Keratinocyte (primary cell): ENCODE measurements at regions not wholly inside any gene's neighbourhood (a gene's known extent, or its start where the extent isn't known, plus 50 kb on each side); places are given as distances from the start of the nearest gene placed in this dataset.

Experiments
- DNase-seq: peaks from one replicate; pipeline ENCODE4 v3.0.0-alpha.2; 2011; ENCODE audit warnings: low read depth, missing footprints, low spot score
- FAIRE-seq: peaks from 2 replicates; lab custom pipeline; 2011; peaks lifted over from hg19 to GRCh38; lab: Jason Lieb, UNC
- H2AFZ ChIP-seq: 2 replicates; pipeline ENCODE4 v1.6.0; 2012; ENCODE audit warnings: low read length, control low read depth, inconsistent platforms; ENCODE audit not compliant: control insufficient read depth
- H3K27ac ChIP-seq: 2 replicates; pipeline ENCODE4 v1.5.1; 2011; ENCODE audit warnings: low read length; ENCODE audit not compliant: control insufficient read depth, insufficient read depth
- H3K27me3 ChIP-seq: 3 replicates; pipeline ENCODE4 v1.6.0; 2011; ENCODE audit warnings: low read length; ENCODE audit not compliant: control insufficient read depth, insufficient read depth; ENCODE audit errors: extremely low read depth
- H3K36me3 ChIP-seq, 2 experiments: 2 replicates in 1 of 2; 3 replicates in 1 of 2; pipeline ENCODE4 v1.5.1; 2011; ENCODE audit warnings: low read length in 2 of 2, mild to moderate bottlenecking in 1 of 2; ENCODE audit not compliant: control insufficient read depth in 2 of 2, insufficient read depth in 2 of 2; ENCODE audit errors: extremely low read depth in 1 of 2
- H3K4me1 ChIP-seq: 3 replicates; pipeline ENCODE4 v1.5.1; 2011; ENCODE audit warnings: low read length; ENCODE audit not compliant: control insufficient read depth, insufficient read depth; ENCODE audit errors: extremely low read depth
- H3K4me2 ChIP-seq: 3 replicates; pipeline ENCODE4 v1.6.0; 2011; ENCODE audit warnings: low read depth, low read length; ENCODE audit not compliant: control insufficient read depth, insufficient read depth; ENCODE audit errors: extremely low read depth
- H3K4me3 ChIP-seq, 3 experiments: fragments of 200-600 bp in 1 of 3; sonication (generic) in 1 of 3; 2 replicates in 2 of 3; 3 replicates in 1 of 3; pipeline ENCODE4 v1.5.1; 2011 to 2016; ENCODE audit warnings: low read length in 3 of 3, mild to moderate bottlenecking in 3 of 3, control low read depth in 2 of 3, inconsistent platforms in 1 of 3, low read depth in 1 of 3, mixed read lengths in 1 of 3, mixed run types in 1 of 3, moderate library complexity in 1 of 3; ENCODE audit not compliant: control insufficient read depth in 2 of 3, insufficient read depth in 2 of 3; ENCODE audit errors: extremely low read depth in 1 of 3
- H3K79me2 ChIP-seq: 2 replicates; pipeline ENCODE4 v1.6.0; 2012; ENCODE audit warnings: low read length; ENCODE audit not compliant: control insufficient read depth, insufficient read depth
- H3K9ac ChIP-seq: 3 replicates; pipeline ENCODE4 v1.6.0; 2011; ENCODE audit warnings: low read length; ENCODE audit not compliant: control insufficient read depth, insufficient read depth; ENCODE audit errors: extremely low read depth
- H3K9me1 ChIP-seq: 3 replicates; pipeline ENCODE4 v1.6.0; 2011; ENCODE audit warnings: low read length; ENCODE audit not compliant: control insufficient read depth, insufficient read depth; ENCODE audit errors: extremely low read depth
- H3K9me3 ChIP-seq: 2 replicates; pipeline ENCODE4 v1.5.1; 2012; ENCODE audit warnings: low read depth, low read length; ENCODE audit not compliant: control insufficient read depth
- H4K20me1 ChIP-seq: 3 replicates; pipeline ENCODE4 v1.6.0; 2011; ENCODE audit warnings: low read length; ENCODE audit not compliant: control insufficient read depth, insufficient read depth; ENCODE audit errors: extremely low read depth
- EZH2 ChIP-seq: IDR thresholded peaks from one replicate; pipeline ENCODE4 v1.6.1; 2012; ENCODE audit warnings: inconsistent platforms, mild to moderate bottlenecking, low read length, moderate library complexity
- dilution Hi-C: fragments of 300-500 bp; cut with MboI; formaldehyde crosslinking; loops from one replicate; pipeline ENCODE4 v1.7.0; 2020; ENCODE audit warnings: low sequenced_read_pairs; ENCODE audit not compliant: extremely low pct_ligation_motif_present
- TF ChIP-seq, protein P1 (sequence below), 3 experiments: IDR thresholded peaks in 1 of 3; conservative IDR thresholded peaks in 1 of 3; optimal IDR thresholded peaks in 1 of 3; 2 replicates in 2 of 3; 3 replicates in 1 of 3; pipeline versions ENCODE3 to v1.5.1; 2011; ENCODE audit warnings: low read length in 3 of 3, mild to moderate bottlenecking in 3 of 3, moderate library complexity in 2 of 3, control low read depth in 1 of 3, inconsistent platforms in 1 of 3; ENCODE audit not compliant: insufficient read depth in 2 of 3; ENCODE audit errors: extremely low read depth in 1 of 3

DNA sequence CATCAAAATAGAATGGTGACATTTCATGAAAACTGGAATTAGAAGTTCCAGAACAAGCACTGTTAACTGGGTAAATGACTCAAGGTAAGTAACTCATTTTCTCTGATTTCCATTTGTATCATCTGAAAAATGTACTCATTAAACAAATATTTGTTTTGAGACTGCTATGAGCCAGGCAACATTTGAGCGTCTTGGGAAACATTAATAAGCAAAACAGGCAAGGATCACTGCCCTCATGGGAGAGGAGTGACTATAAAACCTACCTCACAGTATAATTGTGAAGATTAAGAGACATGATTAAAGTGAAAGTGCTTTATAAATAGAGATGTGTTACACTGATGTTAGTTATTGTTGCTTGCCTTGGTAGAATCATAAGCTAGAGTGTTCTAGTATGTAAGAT is 711.8 kb upstream of the UBE2E2 start:
- no peak for DNase-seq
- H3K27ac ChIP-seq: no peak overlapping the region
- H3K4me1 ChIP-seq: no peaks in the 10 kb centered on the region
- H2AFZ ChIP-seq: no peak overlapping the region
- dilution Hi-C loops: no loop called here
- no peaks in the 10 kb centered on the region for H3K9me3 ChIP-seq
- no peaks in the 10 kb centered on the region for H3K79me2 ChIP-seq
- no peaks in the 10 kb centered on the region for H3K27me3 ChIP-seq
- no peaks in the 10 kb centered on the region for H3K36me3 ChIP-seq
- no peak for TF ChIP-seq EZH2
- TF ChIP-seq, protein P1, sequence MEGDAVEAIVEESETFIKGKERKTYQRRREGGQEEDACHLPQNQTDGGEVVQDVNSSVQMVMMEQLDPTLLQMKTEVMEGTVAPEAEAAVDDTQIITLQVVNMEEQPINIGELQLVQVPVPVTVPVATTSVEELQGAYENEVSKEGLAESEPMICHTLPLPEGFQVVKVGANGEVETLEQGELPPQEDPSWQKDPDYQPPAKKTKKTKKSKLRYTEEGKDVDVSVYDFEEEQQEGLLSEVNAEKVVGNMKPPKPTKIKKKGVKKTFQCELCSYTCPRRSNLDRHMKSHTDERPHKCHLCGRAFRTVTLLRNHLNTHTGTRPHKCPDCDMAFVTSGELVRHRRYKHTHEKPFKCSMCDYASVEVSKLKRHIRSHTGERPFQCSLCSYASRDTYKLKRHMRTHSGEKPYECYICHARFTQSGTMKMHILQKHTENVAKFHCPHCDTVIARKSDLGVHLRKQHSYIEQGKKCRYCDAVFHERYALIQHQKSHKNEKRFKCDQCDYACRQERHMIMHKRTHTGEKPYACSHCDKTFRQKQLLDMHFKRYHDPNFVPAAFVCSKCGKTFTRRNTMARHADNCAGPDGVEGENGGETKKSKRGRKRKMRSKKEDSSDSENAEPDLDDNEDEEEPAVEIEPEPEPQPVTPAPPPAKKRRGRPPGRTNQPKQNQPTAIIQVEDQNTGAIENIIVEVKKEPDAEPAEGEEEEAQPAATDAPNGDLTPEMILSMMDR (optimal IDR thresholded peaks at IDR 0.05 in 1 of 3, IDR thresholded peaks at IDR 0.05 in 1 of 3, conservative IDR thresholded peaks at IDR 0.05 in 1 of 3; ENCODE audit: extremely low read depth in 1 of 3, insufficient read depth in 2 of 3, low read length in 3 of 3): no peak
- H4K20me1 ChIP-seq: no peaks in the 10 kb centered on the region
- no peak for FAIRE-seq
- H3K4me3 ChIP-seq: no peak overlapping the region
- H3K9me1 ChIP-seq: no peaks in the 10 kb centered on the region
- no peak overlapping the region for H3K4me2 ChIP-seq
- H3K9ac ChIP-seq: no peak overlapping the region

DNA sequence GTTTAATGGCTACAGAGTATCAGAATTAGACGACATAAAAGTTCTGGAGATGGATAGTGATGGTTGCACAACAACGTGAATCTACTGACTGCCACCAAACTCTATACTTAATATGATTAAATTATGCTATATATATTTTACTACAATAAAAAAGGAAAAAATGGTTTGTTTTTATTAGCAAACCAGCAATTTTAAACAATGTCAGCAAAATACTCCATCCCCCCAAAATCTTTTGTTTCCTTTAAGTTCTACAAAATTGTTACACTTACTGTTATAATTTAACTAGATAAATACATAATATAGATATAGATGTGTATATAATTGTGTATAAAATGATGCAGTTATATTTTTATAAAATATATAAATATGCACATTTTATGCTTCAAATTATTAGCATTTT is 710.8 kb upstream of the UBE2E2 start:
- H3K9ac ChIP-seq: no peak overlapping the region
- TF ChIP-seq EZH2: no peak
- TF ChIP-seq, protein P1 (optimal IDR thresholded peaks at IDR 0.05 in 1 of 3, IDR thresholded peaks at IDR 0.05 in 1 of 3, conservative IDR thresholded peaks at IDR 0.05 in 1 of 3; ENCODE audit: extremely low read depth in 1 of 3, insufficient read depth in 2 of 3, low read length in 3 of 3): no peak
- no peak for FAIRE-seq

More for the DNA sequence above, 710.8 kb upstream of the UBE2E2 start:
- H3K4me2 ChIP-seq: no peak overlapping the region
- no peaks in the 10 kb centered on the region for H3K9me1 ChIP-seq
- H3K4me3 ChIP-seq: no peak overlapping the region
- no peak overlapping the region for H2AFZ ChIP-seq
- no peaks in the 10 kb centered on the region for H3K9me3 ChIP-seq
- no peak for DNase-seq
- dilution Hi-C loops: no loop called here
- H3K4me1 ChIP-seq: no peaks in the 10 kb centered on the region
- no peaks in the 10 kb centered on the region for H4K20me1 ChIP-seq
- no peaks in the 10 kb centered on the region for H3K36me3 ChIP-seq
- H3K27me3 ChIP-seq: no peaks in the 10 kb centered on the region
- no peak overlapping the region for H3K27ac ChIP-seq
- H3K79me2 ChIP-seq: no peaks in the 10 kb centered on the region
